Endothelial cell (in vitro differentiated cells): ENCODE measurements at regions not wholly inside any gene's neighbourhood (a gene's known extent, or its start where the extent isn't known, plus 50 kb on each side); places are given as distances from the start of the nearest gene placed in this dataset.

Experiments
- DNase-seq: peaks from one replicate; pipeline ENCODE4 v3.0.0; 2021; ENCODE audit warnings: low spot score
- H3K27ac Mint-ChIP-seq: one replicate; pipeline ENCODE4 v1.8.0; 2021; ENCODE audit warnings: mixed read lengths, inconsistent platforms; ENCODE audit not compliant: unreplicated experiment
- H3K27me3 Mint-ChIP-seq: one replicate; pipeline ENCODE4 v1.8.0; 2021; ENCODE audit warnings: mild to moderate bottlenecking, moderate library complexity, mixed read lengths, inconsistent platforms; ENCODE audit not compliant: unreplicated experiment
- H3K36me3 Mint-ChIP-seq: one replicate; pipeline ENCODE4 v1.8.0; 2021; ENCODE audit warnings: mild to moderate bottlenecking, low read depth, mixed read lengths, inconsistent platforms; ENCODE audit not compliant: unreplicated experiment
- H3K4me1 Mint-ChIP-seq: one replicate; pipeline ENCODE4 v1.8.0; 2021; ENCODE audit warnings: mild to moderate bottlenecking, mixed read lengths, inconsistent platforms; ENCODE audit not compliant: unreplicated experiment
- H3K4me3 Mint-ChIP-seq: one replicate; pipeline ENCODE4 v1.8.0; 2021; ENCODE audit warnings: mild to moderate bottlenecking, mixed read lengths, inconsistent platforms; ENCODE audit not compliant: unreplicated experiment
- H3K9me3 Mint-ChIP-seq: one replicate; pipeline ENCODE4 v1.8.0; 2021; ENCODE audit warnings: mixed read lengths, inconsistent platforms; ENCODE audit not compliant: unreplicated experiment
- TF ChIP-seq, protein P1 (sequence below): fragments of 200-600 bp; sonication (generic); IDR thresholded peaks from one replicate; pipeline ENCODE4 v1.5.0; 2021; ENCODE audit warnings: antibody characterized with exemption; ENCODE audit not compliant: unreplicated experiment

DNA sequence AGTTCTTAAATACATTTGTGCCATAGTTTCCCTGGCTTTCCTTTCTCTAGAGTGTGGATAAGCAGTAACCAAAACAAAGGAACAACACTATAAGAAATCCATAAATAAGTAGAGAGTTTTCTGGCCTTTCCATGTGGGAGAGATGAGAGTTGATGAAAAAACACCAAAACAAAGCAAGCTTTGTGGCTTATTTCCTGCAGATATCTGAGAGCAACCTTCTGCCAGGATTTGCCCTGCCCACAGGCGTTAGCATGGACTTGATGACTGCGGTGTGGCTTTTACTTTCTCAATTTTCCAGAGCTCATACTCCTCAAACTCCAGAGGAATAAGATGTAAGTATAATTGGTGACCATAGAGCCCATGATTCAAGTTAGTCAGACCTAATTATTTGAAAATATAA, 194.9 kb downstream of the RAP2B start:
- DNase-seq: no peak
- no peak overlapping the region for H3K27ac Mint-ChIP-seq
- H3K4me1 Mint-ChIP-seq: no peaks in the 10 kb centered on the region
- TF ChIP-seq, protein P1, sequence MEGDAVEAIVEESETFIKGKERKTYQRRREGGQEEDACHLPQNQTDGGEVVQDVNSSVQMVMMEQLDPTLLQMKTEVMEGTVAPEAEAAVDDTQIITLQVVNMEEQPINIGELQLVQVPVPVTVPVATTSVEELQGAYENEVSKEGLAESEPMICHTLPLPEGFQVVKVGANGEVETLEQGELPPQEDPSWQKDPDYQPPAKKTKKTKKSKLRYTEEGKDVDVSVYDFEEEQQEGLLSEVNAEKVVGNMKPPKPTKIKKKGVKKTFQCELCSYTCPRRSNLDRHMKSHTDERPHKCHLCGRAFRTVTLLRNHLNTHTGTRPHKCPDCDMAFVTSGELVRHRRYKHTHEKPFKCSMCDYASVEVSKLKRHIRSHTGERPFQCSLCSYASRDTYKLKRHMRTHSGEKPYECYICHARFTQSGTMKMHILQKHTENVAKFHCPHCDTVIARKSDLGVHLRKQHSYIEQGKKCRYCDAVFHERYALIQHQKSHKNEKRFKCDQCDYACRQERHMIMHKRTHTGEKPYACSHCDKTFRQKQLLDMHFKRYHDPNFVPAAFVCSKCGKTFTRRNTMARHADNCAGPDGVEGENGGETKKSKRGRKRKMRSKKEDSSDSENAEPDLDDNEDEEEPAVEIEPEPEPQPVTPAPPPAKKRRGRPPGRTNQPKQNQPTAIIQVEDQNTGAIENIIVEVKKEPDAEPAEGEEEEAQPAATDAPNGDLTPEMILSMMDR: no peak
- H3K9me3 Mint-ChIP-seq: no peaks in the 10 kb centered on the region
- no peaks in the 10 kb centered on the region for H3K36me3 Mint-ChIP-seq
- H3K4me3 Mint-ChIP-seq: no peak overlapping the region
- H3K27me3 Mint-ChIP-seq: no peaks in the 10 kb centered on the region

DNA sequence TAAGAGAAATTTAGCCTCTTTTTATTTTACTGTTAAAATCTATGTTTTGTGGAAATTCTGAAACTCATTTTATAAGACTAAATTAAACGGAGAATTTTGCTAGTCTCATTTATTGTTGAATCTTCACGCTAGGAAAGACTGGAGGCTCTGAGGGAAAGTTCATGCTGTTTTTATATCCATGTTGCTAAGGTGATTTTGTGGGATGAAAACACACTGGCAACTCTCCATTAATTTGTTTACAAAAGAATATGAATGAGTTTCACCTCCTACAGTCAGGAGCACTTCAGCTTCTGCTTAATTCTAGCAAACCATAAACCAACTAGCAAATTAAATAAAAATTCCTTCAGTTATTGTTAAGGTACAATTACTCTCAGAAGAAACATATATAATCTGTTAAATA, 195.4 kb downstream of the RAP2B start:
- H3K4me1 Mint-ChIP-seq: no peaks in the 10 kb centered on the region
- H3K36me3 Mint-ChIP-seq: no peaks in the 10 kb centered on the region
- H3K27me3 Mint-ChIP-seq: no peaks in the 10 kb centered on the region
- DNase-seq: no peak
- no peak overlapping the region for H3K27ac Mint-ChIP-seq
- TF ChIP-seq, protein P1: no peak
- no peak overlapping the region for H3K4me3 Mint-ChIP-seq
- no peaks in the 10 kb centered on the region for H3K9me3 Mint-ChIP-seq

DNA sequence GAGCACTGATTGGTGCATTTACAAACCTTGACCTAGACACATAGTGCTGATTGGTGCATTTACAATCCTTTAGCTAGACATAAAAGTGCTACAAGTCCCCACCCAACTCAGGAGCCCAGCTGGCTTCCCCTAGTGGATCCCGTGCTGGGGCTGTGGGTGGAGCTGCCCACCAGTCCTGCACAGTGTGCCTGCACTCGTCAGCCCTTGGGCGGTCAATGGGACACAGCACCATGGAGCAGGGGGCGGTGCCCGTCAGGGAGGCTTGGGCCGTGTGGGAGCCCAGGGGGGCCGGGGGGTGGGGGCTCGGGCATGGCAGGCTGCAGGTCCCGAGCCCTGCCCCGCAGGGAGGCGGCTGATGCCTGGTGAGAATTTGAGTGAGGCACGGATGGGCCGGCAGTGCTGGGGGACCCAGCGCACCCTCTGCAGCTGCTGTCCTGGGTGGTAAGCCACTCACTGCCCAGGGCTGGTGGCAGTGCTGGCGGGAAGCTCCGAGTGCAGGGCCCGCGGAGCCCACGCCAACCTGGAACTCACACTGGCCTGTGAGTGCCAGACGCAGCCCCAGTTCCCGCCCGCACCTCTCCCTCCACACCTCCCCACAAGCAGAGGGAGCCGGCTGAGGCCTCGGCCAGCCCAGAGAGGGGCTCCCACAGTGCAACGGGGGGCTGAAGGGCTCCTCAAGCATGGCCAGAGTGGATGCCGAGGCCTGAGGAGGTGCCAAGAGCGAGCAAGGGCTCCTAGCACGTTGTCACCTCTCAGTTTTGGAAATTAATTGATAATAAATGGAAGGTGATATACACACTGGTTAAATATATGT, 207.7 kb downstream of the RAP2B start:
- Mint-ChIP-seq H3K27me3 (peaks cover 3% of the 10 kb centered on the region), H3K27ac (no peak overlapping the region), H3K4me3 (no peak overlapping the region), H3K36me3 (peaks cover 8% of the 10 kb centered on the region), H3K9me3 (peaks cover 8% of the 10 kb centered on the region), H3K4me1 (no peaks in the 10 kb centered on the region)
- TF ChIP-seq, protein P1: no peak
- no peak for DNase-seq

DNA sequence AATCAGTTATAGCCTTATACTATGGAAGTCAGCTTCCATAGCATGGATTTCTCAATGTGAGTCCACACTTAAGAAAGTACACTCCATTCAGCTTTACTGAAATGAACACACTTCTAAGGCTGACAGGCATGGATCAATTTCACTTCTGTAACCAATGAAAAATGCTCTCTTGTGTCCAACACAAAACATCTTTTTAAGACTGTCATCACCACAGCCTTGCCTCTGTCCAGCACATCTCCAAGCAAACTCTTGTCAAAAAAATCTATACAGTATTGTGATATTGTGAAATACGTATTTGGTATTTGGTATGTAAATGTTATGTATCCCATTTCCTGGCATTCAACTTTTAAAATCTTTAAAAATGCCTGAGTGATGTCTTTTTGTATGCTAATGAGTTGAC, 208.7 kb downstream of the RAP2B start:
- Mint-ChIP-seq H3K27ac (no peak overlapping the region), H3K36me3 (peaks cover 8% of the 10 kb centered on the region), H3K4me3 (no peak overlapping the region), H3K27me3 (peaks cover 3% of the 10 kb centered on the region), H3K9me3 (peaks cover 8% of the 10 kb centered on the region), H3K4me1 (no peaks in the 10 kb centered on the region)
- no peak for DNase-seq
- TF ChIP-seq, protein P1: no peak

DNA sequence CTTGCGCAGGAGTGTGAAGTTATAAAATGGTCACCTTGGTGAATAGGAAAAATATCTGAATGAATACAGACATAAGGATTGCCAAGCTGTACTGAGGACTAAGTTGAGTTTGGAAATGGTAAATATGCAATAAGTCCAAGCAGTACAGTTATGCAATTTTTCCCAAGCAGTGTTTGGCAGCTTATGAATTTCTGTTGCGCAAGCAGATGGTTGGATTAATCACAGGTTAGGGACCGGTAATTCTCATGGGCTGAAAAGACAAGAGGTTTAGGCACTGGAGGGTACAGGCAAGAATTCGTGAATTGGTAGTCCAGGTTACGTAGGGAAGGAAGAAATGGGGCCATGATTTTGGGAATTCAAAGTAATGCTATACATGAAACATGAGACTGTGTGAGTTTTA, 210.3 kb downstream of the RAP2B start:
- no peaks in the 10 kb centered on the region for H3K27me3 Mint-ChIP-seq

More for the DNA sequence above, 210.3 kb downstream of the RAP2B start:
- TF ChIP-seq, protein P1: no peak
- Mint-ChIP-seq H3K4me3 (no peak overlapping the region), H3K27ac (no peak overlapping the region), H3K4me1 (no peaks in the 10 kb centered on the region), H3K9me3 (peaks cover 8% of the 10 kb centered on the region), H3K36me3 (peaks cover 8% of the 10 kb centered on the region)
- DNase-seq: no peak
